ENCODE measurements at regions not wholly inside any gene's neighbourhood (a gene's known extent, or its start where the extent isn't known, plus 50 kb on each side); places are given as distances from the start of the nearest gene placed in this dataset.
"Not testable (repeated sequence)": the region's sequence is repeated elsewhere in the genome, so short reads cannot be mapped to it uniquely, and the experiment has no call there.

GRCh38 chr20:52426856-52427255 lies 235.3 kb upstream of the ZFP64 start:
- no peak for TF ChIP-seq CTCF (IDR thresholded peaks at IDR 0.05; ENCODE audit: insufficient read depth, low read length, missing control alignments)
- POLR2A ChIA-PET, result no interaction called here
- DNase-seq (ENCODE audit: low read depth, low spot score), result no peak
- CTCF ChIA-PET, result no interaction called here
- no peak overlapping the region for H3K4me3 ChIP-seq (ENCODE audit: low read depth, low read length)

- POLR2A ChIA-PET, result no interaction called here
- CTCF ChIA-PET, result no interaction called here
- no peak for TF ChIP-seq CTCF (IDR thresholded peaks at IDR 0.05; ENCODE audit: insufficient read depth, low read length, missing control alignments)
- H3K4me3 ChIP-seq (ENCODE audit: low read depth, low read length), result no peak overlapping the region
- DNase-seq (ENCODE audit: low read depth, low spot score), result no peak
These were observed 234.1 kb upstream of the ZFP64 start for GRCh38 chr20:52425701-52426100.

GRCh38 chr20:52425253-52425652 lies 233.7 kb upstream of the ZFP64 start:
- TF ChIP-seq CTCF (IDR thresholded peaks at IDR 0.05; ENCODE audit: insufficient read depth, low read length, missing control alignments), result peak; percentile 2
- no peak overlapping the region for H3K4me3 ChIP-seq (ENCODE audit: low read depth, low read length)
- ChIA-PET CTCF (no interaction called here), POLR2A (no interaction called here)
- no peak for DNase-seq (ENCODE audit: low read depth, low spot score)

GRCh38 chr20:52424357-52424942 lies 232.9 kb upstream of the ZFP64 start:
- H3K4me3 ChIP-seq (ENCODE audit: low read depth, low read length); POLR2A ChIA-PET; CTCF ChIA-PET; DNase-seq (ENCODE audit: low read depth, low spot score): not testable (repeated sequence)

GRCh38 chr20:52423536-52424140 lies 232.1 kb upstream of the ZFP64 start:
- CTCF ChIA-PET; DNase-seq (ENCODE audit: low read depth, low spot score); POLR2A ChIA-PET; H3K4me3 ChIP-seq (ENCODE audit: low read depth, low read length): not testable (repeated sequence)

- CTCF ChIA-PET, result no interaction called here
- no peak overlapping the region for H3K4me3 ChIP-seq (ENCODE audit: low read depth, low read length)
- no peak for TF ChIP-seq CTCF (IDR thresholded peaks at IDR 0.05; ENCODE audit: insufficient read depth, low read length, missing control alignments)
- DNase-seq (ENCODE audit: low read depth, low spot score), result no peak
- POLR2A ChIA-PET, result no interaction called here
These were observed 231.2 kb upstream of the ZFP64 start for GRCh38 chr20:52422574-52423336.

- H3K4me3 ChIP-seq (ENCODE audit: low read depth, low read length), result no peak overlapping the region
- no peak for TF ChIP-seq CTCF (IDR thresholded peaks at IDR 0.05; ENCODE audit: insufficient read depth, low read length, missing control alignments)
- DNase-seq (ENCODE audit: low read depth, low spot score), result no peak
- ChIA-PET CTCF (no interaction called here), POLR2A (no interaction called here)
These were observed 229.2 kb upstream of the ZFP64 start for GRCh38 chr20:52420805-52421204.
